NT2/D1 (cell line): ENCODE measurements at regions not wholly inside any gene's neighbourhood (a gene's known extent, or its start where the extent isn't known, plus 50 kb on each side); places are given as distances from the start of the nearest gene placed in this dataset.

Experiments used
- SUZ12 ChIP-seq: IDR thresholded peaks from 2 replicates; pipeline ENCODE4 v1.6.1; 2011; ENCODE audit not compliant: insufficient read length, insufficient read depth; ENCODE audit errors: extremely low read depth
- YY1 ChIP-seq: IDR thresholded peaks from 2 replicates; pipeline ENCODE4 v1.6.1; 2011; ENCODE audit not compliant: insufficient read length, insufficient read depth
- ZNF274 ChIP-seq: IDR thresholded peaks from 2 replicates; pipeline ENCODE4 v1.6.1; 2011; ENCODE audit warnings: mild to moderate bottlenecking, low read depth, low read length

DNA sequence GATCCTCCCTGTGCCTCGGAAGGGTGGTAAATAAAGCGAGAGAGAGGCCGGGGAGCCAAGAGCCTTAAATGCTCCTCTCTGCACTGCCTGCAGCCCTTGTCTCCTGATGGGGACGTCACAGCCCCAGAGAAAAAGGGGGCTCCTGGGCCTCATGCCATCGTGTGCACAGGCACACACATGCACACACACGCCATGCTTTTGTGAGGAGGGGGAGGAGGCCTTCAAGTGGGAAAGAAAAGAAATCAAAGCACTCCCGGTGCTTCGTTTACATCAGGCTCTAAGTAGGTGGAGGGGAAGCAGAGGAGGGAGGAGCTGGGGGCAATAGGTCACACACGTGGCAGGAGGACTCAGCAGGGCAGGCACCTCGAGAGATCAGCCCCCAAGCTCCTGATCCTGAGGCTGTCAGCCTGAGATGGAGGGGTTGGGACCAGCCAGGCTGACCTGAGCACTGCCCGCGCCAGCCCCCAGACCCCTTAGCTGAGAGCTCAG, 68.2 kb upstream of the NECTIN1 start:
- TF ChIP-seq SUZ12 (no peak), ZNF274 (no peak), YY1 (no peak)
